HT-29 (cell line): ENCODE measurements at regions not wholly inside any gene's neighbourhood (a gene's known extent, or its start where the extent isn't known, plus 50 kb on each side); places are given as distances from the start of the nearest gene placed in this dataset.
"Not testable (repeated sequence)": the region's sequence is repeated elsewhere in the genome, so short reads cannot be mapped to it uniquely, and the experiment has no call there.

Experiments
- DNase-seq: peaks from one replicate; pipeline ENCODE4 v3.0.0-alpha.2; 2015; ENCODE audit warnings: low spot score

- no peak for DNase-seq
These were observed 694.5 kb upstream of the CDH6 start for GRCh38 chr5:30498972-30499371.

- not testable (repeated sequence) for DNase-seq
These were observed 695.0 kb upstream of the CDH6 start for GRCh38 chr5:30498509-30498908.

GRCh38 chr5:30494113-30494512 is 699.4 kb upstream of the CDH6 start:
- DNase-seq = not testable (repeated sequence)

- DNase-seq = no peak
These were observed 714.4 kb upstream of the CDH6 start for GRCh38 chr5:30479104-30479503.

GRCh38 chr5:30475429-30475828 is 718.1 kb upstream of the CDH6 start:
- DNase-seq = no peak

- no peak for DNase-seq
These were observed 723.8 kb upstream of the CDH6 start for GRCh38 chr5:30469691-30470090.

- DNase-seq = no peak
These were observed 734.8 kb upstream of the CDH6 start for GRCh38 chr5:30458681-30459080.

- not testable (repeated sequence) for DNase-seq
These were observed 738.0 kb upstream of the CDH6 start for GRCh38 chr5:30455484-30455883.

GRCh38 chr5:30453168-30453567 is 740.3 kb upstream of the CDH6 start:
- no peak for DNase-seq

- DNase-seq = no peak
These were observed 743.3 kb upstream of the CDH6 start for GRCh38 chr5:30450153-30450552.

- no peak for DNase-seq
These were observed 746.1 kb upstream of the CDH6 start for GRCh38 chr5:30447431-30447830.

- no peak for DNase-seq
These were observed 747.0 kb upstream of the CDH6 start for GRCh38 chr5:30446456-30446855.

- no peak for DNase-seq
These were observed 754.7 kb upstream of the CDH6 start for GRCh38 chr5:30438785-30439184.

GRCh38 chr5:30436691-30437090 is 756.8 kb upstream of the CDH6 start:
- DNase-seq = no peak

GRCh38 chr5:30428866-30429407 is 764.5 kb upstream of the CDH6 start:
- DNase-seq = peak; percentile 6

- no peak for DNase-seq
These were observed 779.4 kb upstream of the CDH6 start for GRCh38 chr5:30414078-30414477.

GRCh38 chr5:30413540-30413939 is 779.9 kb upstream of the CDH6 start:
- no peak for DNase-seq

- DNase-seq = no peak
These were observed 787.7 kb upstream of the CDH6 start for GRCh38 chr5:30405821-30406220.

GRCh38 chr5:30401479-30402058 is 791.9 kb upstream of the CDH6 start:
- peak; percentile 61 for DNase-seq

GRCh38 chr5:30398423-30398822 is 795.1 kb upstream of the CDH6 start:
- no peak for DNase-seq

- DNase-seq = no peak
These were observed 800.6 kb upstream of the CDH6 start for GRCh38 chr5:30392897-30393296.

- no peak for DNase-seq
These were observed 803.4 kb upstream of the CDH6 start for GRCh38 chr5:30390095-30390494.

- no peak for DNase-seq
These were observed 805.4 kb upstream of the CDH6 start for GRCh38 chr5:30387974-30388632.
